ENCODE measurements at regions not wholly inside any gene's neighbourhood (a gene's known extent, or its start where the extent isn't known, plus 50 kb on each side); places are given as distances from the start of the nearest gene placed in this dataset.
"Not testable (repeated sequence)": the region's sequence is repeated elsewhere in the genome, so short reads cannot be mapped to it uniquely, and the experiment has no call there.

DNA sequence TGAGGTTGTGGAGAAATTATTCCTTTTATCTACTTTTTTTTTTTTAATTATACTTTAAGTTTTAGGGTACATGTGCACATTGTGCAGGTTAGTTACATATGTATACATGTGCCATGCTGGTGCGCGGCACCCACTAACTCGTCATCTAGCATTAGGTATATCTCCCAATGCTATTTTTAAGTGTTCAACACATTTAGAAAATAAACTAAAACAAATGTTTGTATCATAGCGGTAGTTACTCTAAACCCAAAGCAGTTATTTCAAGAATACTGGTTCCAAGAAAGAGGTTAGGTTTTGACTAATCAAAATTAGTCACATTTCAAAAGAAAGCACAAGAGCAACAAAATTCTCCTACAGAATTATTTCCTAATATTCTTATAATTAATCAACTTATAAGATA lies 119.5 kb upstream of the SEM1 start:
- not testable (repeated sequence) for DNase-seq (ENCODE audit: low spot score)

GRCh38 chr7:96831446-96831845 lies 121.8 kb upstream of the SEM1 start:
- no peak for DNase-seq (ENCODE audit: low spot score)

DNA sequence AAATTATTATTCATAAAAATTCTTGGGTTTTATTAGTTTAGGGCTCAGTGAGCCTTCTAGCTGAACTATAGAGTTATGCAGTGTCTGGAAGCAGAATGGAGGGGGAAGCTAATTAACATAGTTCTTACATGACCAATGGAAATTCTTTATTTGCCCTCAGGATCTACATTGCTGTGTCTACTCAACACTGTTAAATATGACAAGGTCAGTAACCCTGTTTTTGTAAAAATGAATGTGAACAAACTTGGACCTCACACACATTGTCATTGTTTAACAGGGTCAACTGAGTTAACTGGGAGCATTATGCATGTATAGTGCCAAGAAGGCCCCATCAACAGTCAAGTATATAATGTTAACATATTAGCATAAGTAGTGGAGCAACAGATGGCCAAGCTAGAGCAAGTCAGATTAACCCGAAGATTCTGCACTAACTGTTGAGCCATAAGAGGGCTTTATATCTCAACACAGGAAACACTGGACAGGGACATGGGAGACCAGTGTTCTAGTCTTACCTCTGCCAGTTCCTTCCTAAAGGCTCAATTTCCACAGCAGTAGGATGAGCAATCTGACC lies 122.5 kb upstream of the SEM1 start:
- DNase-seq (ENCODE audit: low spot score), result no peak

GRCh38 chr7:96833676-96834453 lies 124.2 kb upstream of the SEM1 start:
- DNase-seq (ENCODE audit: low spot score), result no peak

GRCh38 chr7:96836456-96836855 lies 126.8 kb upstream of the SEM1 start:
- no peak for DNase-seq (ENCODE audit: low spot score)

GRCh38 chr7:96837593-96837992 lies 127.9 kb upstream of the SEM1 start:
- no peak for DNase-seq (ENCODE audit: low spot score)

DNA sequence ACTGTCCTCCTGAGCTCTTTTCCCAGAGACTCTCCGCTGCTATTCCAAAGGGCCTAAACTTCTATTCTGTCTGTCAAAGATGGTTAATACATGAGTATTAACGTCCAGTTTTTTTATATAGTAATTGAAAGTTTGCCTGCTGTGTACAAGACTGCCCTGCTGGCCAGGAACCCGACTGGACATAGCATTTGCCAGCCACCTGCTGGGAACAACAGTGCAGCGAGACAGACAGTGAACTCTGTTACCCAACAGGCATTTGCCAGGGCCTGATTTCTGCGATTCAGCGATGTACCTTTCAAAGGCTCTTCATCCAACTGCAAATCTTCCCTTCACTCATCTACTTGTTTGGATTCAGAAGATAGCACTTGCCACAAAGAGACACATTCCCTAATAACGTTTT lies 128.8 kb upstream of the SEM1 start:
- DNase-seq (ENCODE audit: low spot score), result no peak

GRCh38 chr7:96855139-96855538 lies 145.5 kb upstream of the SEM1 start:
- no peak for DNase-seq (ENCODE audit: low spot score)

- no peak for DNase-seq (ENCODE audit: low spot score)
These were observed 146.0 kb upstream of the SEM1 start for GRCh38 chr7:96855691-96856090.

DNA sequence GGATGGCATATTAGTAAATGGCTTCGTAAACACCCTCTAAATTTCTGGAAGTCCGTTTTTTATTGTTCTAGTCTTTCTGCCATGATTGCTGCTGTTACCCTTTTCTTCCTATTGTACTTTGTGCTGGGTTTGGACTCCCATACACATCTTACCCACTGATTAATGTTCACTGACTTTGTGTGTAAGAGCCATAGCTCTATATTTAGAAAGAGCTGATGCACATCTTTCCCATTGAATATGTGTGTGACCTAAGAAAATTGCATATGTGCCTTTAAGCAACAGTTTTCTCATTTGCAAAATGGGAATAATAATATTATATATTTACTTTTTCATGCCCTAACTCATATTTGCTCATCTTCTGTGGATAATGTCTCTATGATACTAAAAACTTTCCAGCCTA lies 135.8 kb upstream of the DLX6 start:
- DNase-seq (ENCODE audit: low spot score), result no peak

DNA sequence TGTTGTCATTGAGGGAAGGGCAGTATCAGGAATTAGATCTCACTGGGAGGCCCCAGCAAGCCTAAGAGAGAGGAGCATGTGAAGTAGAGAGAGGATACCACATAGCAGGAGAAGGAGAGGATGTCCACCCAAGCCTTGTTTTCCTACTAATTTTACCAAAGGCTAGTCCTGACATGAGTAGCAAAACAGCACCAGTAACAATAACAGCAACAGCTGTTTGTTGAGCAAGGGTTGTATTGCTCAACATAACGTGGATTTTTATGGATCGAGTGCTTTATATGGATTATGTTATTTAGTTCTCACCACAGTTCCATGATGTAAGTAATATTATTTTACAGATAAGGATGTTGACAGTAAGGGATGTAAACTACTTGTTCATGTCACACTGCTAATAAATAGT lies 135.2 kb upstream of the DLX6 start:
- no peak for DNase-seq (ENCODE audit: low spot score)

- no peak for DNase-seq (ENCODE audit: low spot score)
These were observed 134.4 kb upstream of the DLX6 start for GRCh38 chr7:96870934-96871333.

- no peak for DNase-seq (ENCODE audit: low spot score)
These were observed 117.9 kb upstream of the DLX6 start for GRCh38 chr7:96887426-96887825.

GRCh38 chr7:96899108-96899507 lies 106.2 kb upstream of the DLX6 start:
- DNase-seq (ENCODE audit: low spot score), result no peak

GRCh38 chr7:96901822-96902445 lies 103.4 kb upstream of the DLX6 start:
- no peak for DNase-seq (ENCODE audit: low spot score)

DNA sequence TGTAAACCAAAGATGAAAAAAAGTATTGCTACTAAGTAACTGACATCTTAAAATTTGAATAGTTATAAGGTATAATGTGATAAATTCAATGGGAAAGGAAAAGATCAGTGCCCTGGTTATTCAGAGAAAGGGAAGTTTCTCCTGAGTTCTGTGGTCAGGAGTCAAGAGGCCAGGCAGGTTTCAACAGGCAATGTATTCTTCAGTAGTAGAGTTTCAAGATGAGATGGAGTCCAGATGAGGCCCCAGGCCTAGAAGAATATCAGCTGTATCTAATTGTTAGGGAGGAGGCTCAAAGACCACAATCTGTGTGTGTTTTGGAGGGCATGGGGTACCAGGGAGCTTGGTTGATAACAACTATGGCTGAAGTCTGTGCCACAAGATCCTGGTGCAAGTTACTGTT lies 101.4 kb upstream of the DLX6 start:
- DNase-seq (ENCODE audit: low spot score), result no peak

- DNase-seq (ENCODE audit: low spot score), result peak; percentile 19
These were observed 94.9 kb upstream of the DLX6 start for GRCh38 chr7:96910486-96910885.

DNA sequence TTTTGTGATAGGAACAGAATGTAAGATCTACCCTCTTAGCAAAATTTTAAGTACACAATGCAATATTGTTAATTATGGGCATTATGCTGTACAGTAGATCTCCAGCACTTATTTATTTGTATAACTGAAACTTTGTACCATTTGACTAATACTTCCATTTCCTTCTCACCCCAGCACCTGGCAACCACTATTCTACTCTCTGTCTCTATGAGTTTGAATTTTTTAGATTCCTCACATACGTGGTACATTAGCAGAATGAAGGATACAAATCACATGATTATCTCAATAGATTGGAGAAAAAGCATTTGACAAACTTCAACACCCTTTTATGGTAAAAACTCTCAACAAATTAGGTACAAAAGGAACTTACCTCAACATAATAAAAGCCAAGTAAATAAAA lies 90.3 kb upstream of the DLX6 start:
- DNase-seq (ENCODE audit: low spot score), result no peak

- DNase-seq (ENCODE audit: low spot score), result no peak
These were observed 85.3 kb upstream of the DLX6 start for GRCh38 chr7:96920064-96920463.

- no peak for DNase-seq (ENCODE audit: low spot score)
These were observed 84.6 kb upstream of the DLX6 start for GRCh38 chr7:96920713-96921112.

DNA sequence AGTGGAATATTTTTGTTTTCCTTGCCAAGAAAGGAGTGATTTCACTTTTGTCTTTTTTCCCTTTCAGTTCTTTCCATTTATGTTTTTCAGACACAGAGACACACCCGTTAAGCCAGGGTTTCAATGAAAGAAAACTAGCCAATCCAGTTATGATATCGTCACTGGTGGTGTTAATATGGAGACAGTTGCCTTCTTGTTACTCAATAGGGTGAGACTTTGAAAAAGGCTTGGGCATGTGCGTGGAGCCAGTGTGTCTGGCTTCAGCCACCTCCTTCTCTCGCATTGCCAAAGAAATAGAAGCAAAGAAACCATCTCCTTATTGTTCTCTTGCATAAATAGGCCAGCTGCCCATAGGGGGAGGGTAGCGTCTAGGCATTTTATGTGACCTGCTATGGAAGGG lies 84.1 kb upstream of the DLX6 start:
- no peak for DNase-seq (ENCODE audit: low spot score)

GRCh38 chr7:96921771-96922170 lies 83.6 kb upstream of the DLX6 start:
- no peak for DNase-seq (ENCODE audit: low spot score)

DNA sequence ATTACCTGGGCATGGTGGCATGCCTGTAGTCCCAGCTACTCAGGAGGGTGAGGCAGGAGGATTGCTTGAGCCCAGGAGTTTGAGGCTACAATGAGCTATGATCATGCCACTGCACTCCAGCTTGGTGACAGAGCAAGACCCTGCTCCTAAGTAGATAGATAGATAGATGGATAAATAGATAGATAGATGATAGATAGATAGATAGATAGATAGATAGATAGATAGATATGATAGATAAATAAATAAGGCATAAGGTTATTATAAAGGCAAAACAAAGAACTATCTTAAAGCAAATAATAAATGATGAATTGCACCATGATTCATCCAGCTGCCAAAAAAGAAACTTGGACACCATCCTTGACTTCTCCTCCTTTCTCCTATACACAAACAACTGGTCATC lies 82.0 kb upstream of the DLX6 start:
- DNase-seq (ENCODE audit: low spot score), result not testable (repeated sequence)

DNA sequence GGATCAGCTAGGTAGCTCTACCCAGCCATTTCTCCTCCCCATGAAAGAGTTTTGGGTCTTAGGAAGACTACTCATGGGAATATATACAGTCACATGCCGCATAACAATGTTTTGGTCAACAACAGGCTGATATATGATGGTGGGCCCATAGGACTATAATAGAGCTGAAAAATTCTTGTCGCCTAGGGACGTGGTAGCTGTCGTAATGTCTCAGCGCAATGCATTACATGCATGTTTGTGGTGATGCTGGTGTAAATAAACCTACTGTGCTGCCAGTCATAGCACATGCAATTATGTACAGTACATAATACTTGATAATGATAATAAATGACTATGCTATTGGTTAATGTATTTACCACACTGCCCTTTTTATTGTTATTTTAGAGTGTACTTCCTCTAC lies 78.2 kb upstream of the DLX6 start:
- no peak for DNase-seq (ENCODE audit: low spot score)
